Thymus (tissue), 11 donors: ENCODE measurements at regions not wholly inside any gene's neighbourhood (a gene's known extent, or its start where the extent isn't known, plus 50 kb on each side); places are given as distances from the start of the nearest gene placed in this dataset.

ENCODE experiments used
- DNase-seq, 9 donors: peaks; one replicate each; pipeline ENCODE4 v3.0.0-alpha.2; 2013; ENCODE audit warnings: low spot score in 9 of 9, low read depth in 6 of 9, missing footprints in 1 of 9
- H3K27ac ChIP-seq, 2 donors: one replicate each; pipeline ENCODE4 v1.5.1; 2013; ENCODE audit warnings: control low read depth in 1 of 2, low read depth in 1 of 2, low read length in 1 of 2, mild to moderate bottlenecking in 1 of 2, moderate library complexity in 1 of 2
- H3K27me3 ChIP-seq, 2 donors: one replicate each; pipeline ENCODE4 v1.5.1; 2013; ENCODE audit warnings: low read length in 1 of 2; ENCODE audit not compliant: control insufficient read depth in 2 of 2, insufficient read depth in 1 of 2
- H3K36me3 ChIP-seq, 2 donors: one replicate each; pipeline ENCODE4 v1.5.1; 2013; ENCODE audit warnings: low read length in 1 of 2, mild to moderate bottlenecking in 1 of 2, moderate library complexity in 1 of 2; ENCODE audit not compliant: control insufficient read depth in 2 of 2, insufficient read depth in 2 of 2
- H3K4me1 ChIP-seq, 2 donors: one replicate each; pipeline ENCODE4 v1.5.1; 2013; ENCODE audit warnings: low read length in 2 of 2; ENCODE audit not compliant: control insufficient read depth in 2 of 2, insufficient read depth in 2 of 2
- H3K4me3 ChIP-seq, 2 donors: one replicate each; pipeline ENCODE4 v1.5.1; 2013; ENCODE audit warnings: low read length in 2 of 2, control low read depth in 1 of 2, mild to moderate bottlenecking in 1 of 2
- H3K9me3 ChIP-seq, 2 donors: one replicate each; pipeline ENCODE4 v1.5.1; 2013; ENCODE audit warnings: low read length in 1 of 2, mild to moderate bottlenecking in 1 of 2; ENCODE audit not compliant: control insufficient read depth in 2 of 2, insufficient read depth in 1 of 2
- WGBS: extraction: QIAGEN DNeasy Blood & Tissue Kit; methylation state at CpG from one replicate; pipeline ENCODE4 v1.1.7; 2013; 5-methylcytosine and 5-hydroxymethylcytosine counted together
- donor health status: healthy.

DNA sequence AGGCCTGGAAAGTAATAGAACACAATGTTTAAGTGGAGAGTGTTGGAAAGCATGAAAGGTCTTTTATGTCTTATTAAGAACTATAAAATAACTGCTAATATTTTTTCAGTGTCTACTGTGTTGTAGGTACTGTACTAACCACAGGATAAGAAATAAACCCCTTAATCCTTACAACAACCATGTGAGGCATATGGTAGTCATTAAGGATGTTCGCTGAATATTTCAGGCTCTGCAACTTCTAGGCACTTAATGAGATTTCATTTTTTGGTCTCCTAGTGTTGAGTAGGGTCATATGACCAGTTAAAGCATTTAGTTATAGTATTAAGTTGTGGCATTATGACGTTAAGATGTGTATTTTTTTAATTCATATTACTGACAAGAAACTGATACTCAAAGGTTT, 346.6 kb upstream of the KCNH7 start:
- DNase-seq = no peak
- Histone ChIP-seq H3K9me3 (no peaks in the 10 kb centered on the region), H3K27ac (no peak overlapping the region), H3K27me3 (no peaks in the 10 kb centered on the region), H3K36me3 (no peaks in the 10 kb centered on the region), H3K4me1 (no peaks in the 10 kb centered on the region), H3K4me3 (no peak overlapping the region)
- whole genome bisulfite sequencing = 94% methylated on average over 2 of the region's 2 CpGs

- Histone ChIP-seq H3K4me1 (no peaks in the 10 kb centered on the region), H3K36me3 (no peaks in the 10 kb centered on the region), H3K27me3 (no peaks in the 10 kb centered on the region), H3K9me3 (no peaks in the 10 kb centered on the region), H3K4me3 (no peak overlapping the region), H3K27ac (no peak overlapping the region)
- no peak for DNase-seq
- WGBS = 64% methylated on average over 2 of the region's 2 CpGs
These were observed 344.3 kb upstream of the KCNH7 start for GRCh38 chr2:163182764-163183354.

- WGBS = 90% methylated on average over 3 of the region's 3 CpGs
- Histone ChIP-seq H3K4me1 (no peaks in the 10 kb centered on the region), H3K27ac (no peak overlapping the region)
These were observed 339.0 kb upstream of the KCNH7 start for GRCh38 chr2:163177592-163177991.

DNA sequence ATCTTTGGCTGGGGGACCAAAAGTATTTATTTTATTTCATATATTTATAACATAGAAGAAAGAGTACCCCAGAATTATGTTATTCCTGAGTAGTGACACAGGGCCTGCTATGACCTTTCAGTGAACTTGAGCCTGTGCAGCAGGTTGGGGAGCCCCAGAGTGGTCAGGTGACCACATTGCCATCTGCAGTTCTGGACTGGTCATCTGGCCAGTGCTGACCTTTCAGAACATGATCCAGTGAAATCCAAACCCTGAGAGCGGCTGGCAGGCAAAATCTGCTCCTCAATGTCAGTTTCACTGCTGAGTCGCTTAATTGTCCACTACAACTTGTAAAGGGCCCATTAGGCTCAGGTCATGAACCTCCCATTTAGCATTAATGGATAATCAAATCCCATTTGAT, 336.7 kb upstream of the KCNH7 start:
- Histone ChIP-seq H3K9me3 (no peaks in the 10 kb centered on the region), H3K27me3 (no peaks in the 10 kb centered on the region), H3K27ac (no peak overlapping the region), H3K4me3 (no peak overlapping the region), H3K4me1 (no peaks in the 10 kb centered on the region), H3K36me3 (no peaks in the 10 kb centered on the region)
- no peak for DNase-seq
- whole genome bisulfite sequencing = 97% methylated on average over 2 of the region's 2 CpGs

More at GRCh38 chr2:163177592-163177991, 339.0 kb upstream of the KCNH7 start:
- H3K4me3 ChIP-seq = no peak overlapping the region
- no peaks in the 10 kb centered on the region for H3K9me3 ChIP-seq
- no peaks in the 10 kb centered on the region for H3K27me3 ChIP-seq
- no peak for DNase-seq
- no peaks in the 10 kb centered on the region for H3K36me3 ChIP-seq

- Histone ChIP-seq H3K27me3 (no peaks in the 10 kb centered on the region), H3K4me3 (no peak overlapping the region), H3K4me1 (no peaks in the 10 kb centered on the region), H3K36me3 (no peaks in the 10 kb centered on the region), H3K9me3 (no peaks in the 10 kb centered on the region), H3K27ac (no peak overlapping the region)
- 87% methylated on average over 1 of the region's 1 CpG for WGBS
- DNase-seq = no peak
These were observed 335.0 kb upstream of the KCNH7 start for GRCh38 chr2:163173591-163173990.

DNA sequence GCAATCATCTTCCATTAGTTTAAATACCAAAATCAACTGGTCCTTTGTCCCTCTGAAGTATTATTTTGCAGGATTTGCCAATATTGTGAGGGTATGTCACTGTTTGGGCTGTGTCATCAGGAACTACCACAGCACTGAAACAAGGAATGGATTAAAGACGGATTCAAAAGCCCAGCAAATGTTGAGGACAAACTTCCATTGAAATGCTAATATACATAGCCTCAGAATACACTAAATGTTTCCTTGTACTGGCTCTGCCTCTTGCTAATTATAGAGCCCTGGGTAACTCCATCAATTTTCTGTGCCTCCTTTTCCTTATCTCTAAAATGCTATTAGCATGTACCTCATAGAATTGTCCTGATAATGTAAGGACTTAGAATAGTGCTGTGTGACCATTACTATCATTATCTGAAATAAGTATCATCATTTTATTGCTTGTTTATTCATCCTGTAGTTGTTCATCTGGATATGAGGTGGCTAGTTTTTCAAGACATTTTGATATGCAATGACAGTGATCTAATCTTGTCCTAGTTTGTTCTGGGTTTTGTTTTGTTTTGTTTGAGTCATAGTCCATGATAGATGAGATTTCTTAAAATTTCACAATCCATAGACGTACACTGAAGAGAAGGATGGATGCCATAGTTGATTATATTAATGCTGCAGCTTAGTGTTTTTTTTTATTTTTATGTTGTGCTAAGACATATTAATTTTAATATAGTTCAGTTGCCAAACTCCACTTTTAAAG, 333.4 kb upstream of the KCNH7 start:
- 91% methylated on average over 2 of the region's 2 CpGs for WGBS
- Histone ChIP-seq H3K4me1 (no peaks in the 10 kb centered on the region), H3K27me3 (no peaks in the 10 kb centered on the region), H3K9me3 (no peaks in the 10 kb centered on the region), H3K27ac (no peak overlapping the region), H3K36me3 (no peaks in the 10 kb centered on the region), H3K4me3 (no peak overlapping the region)
- DNase-seq = no peak

DNA sequence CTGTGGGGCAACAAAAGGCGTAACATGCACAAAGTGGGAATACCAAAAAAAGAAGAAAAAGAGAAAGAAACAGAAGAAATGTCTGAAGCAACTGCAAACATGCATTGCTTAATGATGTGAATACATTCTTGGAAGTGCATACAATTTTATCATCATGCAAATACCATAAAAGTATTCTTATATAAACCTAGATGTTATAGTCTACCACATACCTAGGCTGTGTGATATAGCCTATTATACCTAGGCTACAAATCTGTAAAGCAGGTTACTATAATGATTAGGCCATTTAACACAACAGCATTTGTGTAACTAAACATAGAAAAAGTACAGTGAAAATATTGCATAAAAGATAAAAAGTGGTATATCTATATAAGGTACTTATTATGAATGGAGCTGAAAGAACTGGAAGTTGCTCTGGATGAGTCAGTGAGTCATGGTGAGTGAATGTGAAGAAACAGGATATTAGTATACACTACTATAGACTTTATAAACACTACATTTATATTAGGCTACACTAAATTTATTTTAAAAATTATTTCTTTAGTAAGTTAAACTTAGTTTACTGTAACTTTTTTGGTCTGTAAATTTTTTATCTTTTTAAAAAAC, 319.4 kb upstream of the KCNH7 start:
- no peaks in the 10 kb centered on the region for H3K36me3 ChIP-seq
- no peaks in the 10 kb centered on the region for H3K4me1 ChIP-seq
- no peaks in the 10 kb centered on the region for H3K27me3 ChIP-seq
- no peak overlapping the region for H3K27ac ChIP-seq
- DNase-seq = no peak
- H3K4me3 ChIP-seq = no peak overlapping the region
- WGBS = 97% methylated on average over 1 of the region's 1 CpG
- no peaks in the 10 kb centered on the region for H3K9me3 ChIP-seq

DNA sequence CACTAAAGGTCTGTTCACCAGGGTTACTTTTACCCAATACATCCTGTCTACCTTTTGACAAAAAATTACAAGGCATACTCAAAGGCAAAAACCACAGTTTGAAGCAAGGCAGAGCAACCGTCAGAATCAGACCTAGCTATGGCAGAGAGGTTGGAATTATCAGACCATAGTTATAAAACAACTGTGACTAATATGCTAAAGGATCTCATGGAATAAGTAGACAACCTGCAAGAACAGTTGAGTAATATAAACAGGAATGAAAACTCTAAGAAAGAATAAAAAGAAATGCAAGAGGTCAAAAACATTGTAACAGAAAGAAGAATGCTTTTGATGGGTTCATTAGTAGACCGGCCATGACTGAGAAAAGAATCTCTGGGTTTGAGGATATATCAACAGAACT, 318.8 kb upstream of the KCNH7 start:
- H3K4me3 ChIP-seq = no peak overlapping the region
- H3K36me3 ChIP-seq = no peaks in the 10 kb centered on the region
- no peaks in the 10 kb centered on the region for H3K4me1 ChIP-seq
- H3K9me3 ChIP-seq = no peaks in the 10 kb centered on the region
- H3K27me3 ChIP-seq = no peaks in the 10 kb centered on the region
- no peak for DNase-seq
- H3K27ac ChIP-seq = no peak overlapping the region
- 94% methylated on average over 2 of the region's 2 CpGs for WGBS

GRCh38 chr2:163155925-163156324, 317.4 kb upstream of the KCNH7 start:
- DNase-seq = no peak
- Histone ChIP-seq H3K9me3 (no peaks in the 10 kb centered on the region), H3K36me3 (no peaks in the 10 kb centered on the region), H3K4me1 (no peaks in the 10 kb centered on the region), H3K4me3 (no peak overlapping the region), H3K27me3 (no peaks in the 10 kb centered on the region), H3K27ac (no peak overlapping the region)
- WGBS = 95% methylated on average over 2 of the region's 2 CpGs
